HEK293T (cell line): ENCODE measurements at regions not wholly inside any gene's neighbourhood (a gene's known extent, or its start where the extent isn't known, plus 50 kb on each side); places are given as distances from the start of the nearest gene placed in this dataset.

Experiments
- BHLHE40 ChIP-seq: fragments of 450-650 bp; IDR thresholded peaks from 2 replicates; pipeline ENCODE4 v1.6.1; 2016; ENCODE audit warnings: mild to moderate bottlenecking, moderate library complexity, borderline replicate concordance
- FOXM1 ChIP-seq: fragments of 450-650 bp; IDR thresholded peaks from 2 replicates; pipeline ENCODE4 v1.6.1; 2017; ENCODE audit warnings: mild to moderate bottlenecking, borderline replicate concordance
- HDGF ChIP-seq: fragments of 450-650 bp; IDR thresholded peaks from 2 replicates; pipeline ENCODE4 v1.6.1; 2017; ENCODE audit warnings: antibody characterized with exemption, borderline replicate concordance
- SP1 ChIP-seq: fragments of 450-650 bp; IDR thresholded peaks from 2 replicates; pipeline ENCODE4 v1.6.1; 2017

DNA sequence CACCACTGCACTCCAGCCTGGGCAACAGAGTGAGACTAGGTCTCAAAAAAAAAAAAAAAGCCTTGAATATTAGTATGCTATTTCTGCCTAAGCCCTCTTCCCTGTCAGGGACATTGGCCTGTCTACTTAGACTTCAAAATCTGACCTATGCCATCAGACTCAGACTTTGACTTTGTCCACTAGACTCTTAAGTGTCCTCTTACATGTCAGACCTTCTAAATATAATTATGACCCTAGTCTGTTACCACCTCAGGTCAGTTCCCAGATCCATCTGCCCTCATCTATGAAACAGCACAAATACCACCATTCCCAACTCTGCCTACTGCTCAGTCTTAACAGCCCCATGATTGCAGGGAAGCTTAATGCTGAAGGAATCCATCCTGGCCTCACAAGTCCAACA is 244.6 kb downstream of the ZEB2 start:
- TF ChIP-seq HDGF, result no peak
- no peak for TF ChIP-seq BHLHE40
- no peak for TF ChIP-seq SP1
- TF ChIP-seq FOXM1, result no peak
